Suprapubic skin (tissue), 4 donors: ENCODE measurements at regions not wholly inside any gene's neighbourhood (a gene's known extent, or its start where the extent isn't known, plus 50 kb on each side); places are given as distances from the start of the nearest gene placed in this dataset.

ENCODE experiments used
- DNase-seq, 2 donors: peaks; one replicate each; pipeline ENCODE4 v3.0.0-alpha.2; 2019; ENCODE audit warnings: low spot score in 2 of 2
- H3K27ac ChIP-seq: fragments of 200-600 bp; sonication (generic); one replicate; pipeline ENCODE4 v1.5.1; 2019
- H3K27me3 ChIP-seq: fragments of 200-600 bp; sonication (generic); one replicate; pipeline ENCODE4 v1.5.1; 2019
- H3K36me3 ChIP-seq: fragments of 200-600 bp; sonication (generic); one replicate; pipeline ENCODE4 v1.5.1; 2019
- H3K4me1 ChIP-seq: fragments of 200-600 bp; sonication (generic); one replicate; pipeline ENCODE4 v1.5.1; 2019
- H3K4me3 ChIP-seq: fragments of 200-600 bp; sonication (generic); one replicate; pipeline ENCODE4 v1.5.1; 2019; ENCODE audit warnings: mild to moderate bottlenecking
- H3K9me3 ChIP-seq: fragments of 200-600 bp; sonication (generic); one replicate; pipeline ENCODE4 v1.5.1; 2019
- EP300 ChIP-seq: sonication (generic); formaldehyde crosslinking; IDR thresholded peaks from one replicate; pipeline ENCODE4 v1.6.1; 2017; ENCODE audit warnings: antibody characterized with exemption
- POLR2A ChIP-seq, 2 donors: fragments of 450-650 bp; IDR thresholded peaks; one replicate each; pipeline ENCODE4 v1.6.1; 2017; ENCODE audit warnings: antibody characterized with exemption in 2 of 2, mild to moderate bottlenecking in 2 of 2, moderate library complexity in 2 of 2
- POLR2AphosphoS5 ChIP-seq, 3 donors: sonication (generic); formaldehyde crosslinking; IDR thresholded peaks; one replicate each; pipeline ENCODE4 v1.6.1; 2017; ENCODE audit warnings: antibody characterized with exemption in 3 of 3
- WGBS: methylation state at CpG from one replicate; pipeline ENCODE4 v1.1.5; 2018; 5-methylcytosine and 5-hydroxymethylcytosine counted together
- TF ChIP-seq, protein P1 (sequence below), 2 donors: fragments of 200-600 bp in 1 of 2; fragments of 450-650 bp in 1 of 2; sonication (generic) in 1 of 2; IDR thresholded peaks; one replicate each; pipeline ENCODE4 v1.5.1; 2016 to 2019; ENCODE audit warnings: antibody characterized with exemption in 2 of 2, mild to moderate bottlenecking in 1 of 2, moderate library complexity in 1 of 2

DNA sequence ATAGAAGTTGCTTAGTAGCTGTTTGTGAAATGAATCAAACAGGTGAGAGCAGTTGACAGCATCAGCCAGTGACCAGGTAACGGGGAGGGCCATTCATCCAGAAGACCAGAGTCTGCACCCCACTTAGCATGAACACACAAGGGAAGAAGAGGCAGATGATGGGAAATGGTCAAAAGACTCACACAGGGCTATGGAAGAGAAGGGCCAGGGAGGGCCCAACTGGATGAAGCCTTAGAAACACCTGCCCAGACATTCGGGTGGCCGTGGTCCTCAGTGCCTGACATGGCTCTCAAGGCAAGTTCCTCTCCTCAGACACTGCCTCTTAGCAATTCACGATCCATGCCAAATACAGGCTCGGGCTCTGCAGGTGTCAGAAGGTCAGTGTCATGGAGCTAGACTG is 354.1 kb downstream of the TCERG1L start:
- Histone ChIP-seq H3K36me3 (no peaks in the 10 kb centered on the region), H3K27me3 (peaks cover 9% of the 10 kb centered on the region), H3K9me3 (no peaks in the 10 kb centered on the region), H3K27ac (no peak overlapping the region), H3K4me3 (no peak overlapping the region), H3K4me1 (no peaks in the 10 kb centered on the region)
- 56% methylated on average over 5 of the region's 5 CpGs for WGBS
- TF ChIP-seq, protein P1, sequence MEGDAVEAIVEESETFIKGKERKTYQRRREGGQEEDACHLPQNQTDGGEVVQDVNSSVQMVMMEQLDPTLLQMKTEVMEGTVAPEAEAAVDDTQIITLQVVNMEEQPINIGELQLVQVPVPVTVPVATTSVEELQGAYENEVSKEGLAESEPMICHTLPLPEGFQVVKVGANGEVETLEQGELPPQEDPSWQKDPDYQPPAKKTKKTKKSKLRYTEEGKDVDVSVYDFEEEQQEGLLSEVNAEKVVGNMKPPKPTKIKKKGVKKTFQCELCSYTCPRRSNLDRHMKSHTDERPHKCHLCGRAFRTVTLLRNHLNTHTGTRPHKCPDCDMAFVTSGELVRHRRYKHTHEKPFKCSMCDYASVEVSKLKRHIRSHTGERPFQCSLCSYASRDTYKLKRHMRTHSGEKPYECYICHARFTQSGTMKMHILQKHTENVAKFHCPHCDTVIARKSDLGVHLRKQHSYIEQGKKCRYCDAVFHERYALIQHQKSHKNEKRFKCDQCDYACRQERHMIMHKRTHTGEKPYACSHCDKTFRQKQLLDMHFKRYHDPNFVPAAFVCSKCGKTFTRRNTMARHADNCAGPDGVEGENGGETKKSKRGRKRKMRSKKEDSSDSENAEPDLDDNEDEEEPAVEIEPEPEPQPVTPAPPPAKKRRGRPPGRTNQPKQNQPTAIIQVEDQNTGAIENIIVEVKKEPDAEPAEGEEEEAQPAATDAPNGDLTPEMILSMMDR (IDR thresholded peaks at IDR 0.05), result no peak
- TF ChIP-seq POLR2AphosphoS5 (IDR thresholded peaks at IDR 0.05) (no peak), EP300 (no peak), POLR2A (IDR thresholded peaks at IDR 0.05) (no peak)
- DNase-seq, result no peak

DNA sequence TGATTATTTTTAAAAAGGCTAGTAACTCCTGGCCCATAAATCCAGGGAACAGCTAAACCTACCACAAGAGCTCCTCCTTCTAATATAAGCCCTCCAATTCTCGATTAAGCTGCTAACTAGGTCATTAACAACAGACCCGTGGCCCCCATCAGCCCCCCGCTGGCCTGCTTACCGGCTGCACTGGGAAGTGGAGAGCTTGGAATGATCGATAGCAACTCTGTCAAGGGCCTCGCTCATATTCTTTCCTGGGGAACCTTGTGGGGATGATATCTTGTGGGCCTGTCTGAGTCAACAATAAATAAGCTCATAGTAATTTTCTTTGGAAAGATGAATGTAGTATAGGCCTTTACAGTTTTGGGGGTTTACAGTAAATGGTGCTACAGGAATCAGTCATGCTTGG is 353.5 kb downstream of the TCERG1L start:
- Histone ChIP-seq H3K4me3 (no peak overlapping the region), H3K27ac (no peak overlapping the region), H3K9me3 (no peaks in the 10 kb centered on the region), H3K27me3 (peaks cover 11% of the 10 kb centered on the region), H3K36me3 (no peaks in the 10 kb centered on the region), H3K4me1 (no peaks in the 10 kb centered on the region)
- no peak for DNase-seq
- TF ChIP-seq POLR2AphosphoS5 (IDR thresholded peaks at IDR 0.05) (no peak), POLR2A (IDR thresholded peaks at IDR 0.05) (no peak), EP300 (no peak)
- TF ChIP-seq, protein P1 (IDR thresholded peaks at IDR 0.05), result no peak
- 83% methylated on average over 6 of the region's 6 CpGs for WGBS

DNA sequence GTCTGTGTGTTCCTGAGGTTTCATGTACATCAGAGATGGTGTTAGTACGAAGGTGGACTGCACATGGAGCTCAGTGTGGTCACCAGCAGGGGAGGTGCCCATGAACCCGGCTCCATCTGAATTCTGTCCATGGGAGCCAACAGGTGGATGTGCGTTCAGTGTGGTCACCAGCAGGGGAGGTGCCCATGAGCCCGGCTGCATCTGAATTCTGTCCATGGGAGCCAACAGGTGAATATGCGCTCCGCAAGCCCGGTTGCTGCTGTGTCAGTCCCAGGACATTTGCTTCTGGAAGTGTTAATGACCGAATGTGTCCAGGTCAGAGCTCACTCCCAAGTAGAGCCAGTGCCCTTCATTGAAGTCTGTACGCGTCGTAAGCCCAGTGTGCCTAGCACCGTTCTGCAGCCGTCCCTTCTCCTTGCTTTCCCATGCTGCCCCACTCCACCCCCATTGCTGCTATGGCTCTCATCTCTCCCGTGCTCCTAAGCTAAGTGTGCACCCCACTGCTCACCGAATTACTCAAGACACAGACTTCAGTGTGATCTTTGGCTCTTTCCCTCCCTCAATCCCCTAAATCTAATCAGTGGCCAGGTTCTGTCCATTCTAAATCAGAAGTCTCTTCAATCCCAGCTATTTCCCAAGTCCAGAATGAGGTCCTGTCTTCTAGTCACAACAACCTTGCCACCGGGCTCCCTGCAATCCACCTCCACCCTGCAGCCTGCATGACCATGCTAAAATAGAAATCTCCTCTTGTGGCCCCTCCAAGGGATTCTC is 352.4 kb downstream of the TCERG1L start:
- peaks cover 11% of the 10 kb centered on the region for H3K27me3 ChIP-seq
- TF ChIP-seq POLR2AphosphoS5 (IDR thresholded peaks at IDR 0.05), result no peak
- TF ChIP-seq POLR2A (IDR thresholded peaks at IDR 0.05), result no peak
- TF ChIP-seq, protein P1 (IDR thresholded peaks at IDR 0.05), result no peak
- TF ChIP-seq EP300, result no peak
- H3K4me3 ChIP-seq, result no peak overlapping the region
- H3K9me3 ChIP-seq, result no peaks in the 10 kb centered on the region
- no peaks in the 10 kb centered on the region for H3K4me1 ChIP-seq
- no peaks in the 10 kb centered on the region for H3K36me3 ChIP-seq
- H3K27ac ChIP-seq, result no peak overlapping the region
- DNase-seq, result no peak
- WGBS, result 88% methylated on average over 16 of the region's 16 CpGs

DNA sequence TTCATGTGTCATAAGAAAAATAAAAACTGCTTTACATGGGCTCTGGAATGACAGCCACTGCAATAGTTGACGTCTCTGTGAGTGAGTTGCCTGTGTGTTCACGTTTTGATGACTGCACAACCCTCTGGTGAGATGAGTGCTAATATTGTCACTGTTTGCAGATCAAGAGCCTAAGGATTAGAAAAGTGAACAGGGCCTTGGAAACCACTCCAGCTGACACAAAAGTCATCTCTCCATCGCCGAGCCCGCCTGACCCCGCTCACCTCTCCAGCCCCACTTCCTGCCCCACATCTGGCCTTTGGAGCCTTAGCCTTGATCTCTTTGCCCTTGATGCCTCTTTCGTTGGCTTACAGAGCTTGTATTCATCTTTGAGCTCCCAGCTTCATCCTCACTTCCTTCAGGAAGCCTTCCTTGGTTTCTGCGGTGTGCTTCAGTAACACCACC is 351.7 kb downstream of the TCERG1L start:
- Histone ChIP-seq H3K4me3 (no peak overlapping the region), H3K9me3 (no peaks in the 10 kb centered on the region), H3K27ac (no peak overlapping the region), H3K36me3 (no peaks in the 10 kb centered on the region), H3K4me1 (no peaks in the 10 kb centered on the region), H3K27me3 (peaks cover 11% of the 10 kb centered on the region)
- no peak for DNase-seq
- WGBS, result 80% methylated on average over 8 of the region's 8 CpGs
- TF ChIP-seq POLR2AphosphoS5 (IDR thresholded peaks at IDR 0.05) (no peak), POLR2A (IDR thresholded peaks at IDR 0.05) (no peak), EP300 (no peak)
- TF ChIP-seq, protein P1 (IDR thresholded peaks at IDR 0.05), result no peak

DNA sequence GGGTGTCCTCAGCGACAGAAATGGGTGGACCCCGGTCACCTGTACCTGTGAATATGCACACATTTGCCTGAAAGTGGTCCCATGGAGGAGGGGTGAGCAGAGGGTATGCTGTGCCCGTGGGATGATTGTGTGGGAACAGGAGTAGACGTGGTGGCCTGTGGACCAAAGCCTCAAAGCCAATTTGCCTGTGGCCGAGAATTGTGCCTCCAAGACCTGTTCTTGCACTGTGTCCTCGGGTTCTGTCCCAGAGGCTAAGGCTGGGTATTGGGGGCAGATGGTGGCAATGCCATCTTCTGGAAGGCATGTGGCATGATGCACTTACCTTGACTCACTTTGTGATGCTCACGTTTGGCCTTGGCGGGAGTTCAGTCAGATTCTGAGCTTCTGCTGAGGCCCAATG is 351.0 kb downstream of the TCERG1L start:
- DNase-seq, result no peak
- Histone ChIP-seq H3K27me3 (peaks cover 11% of the 10 kb centered on the region), H3K9me3 (no peaks in the 10 kb centered on the region), H3K4me1 (no peaks in the 10 kb centered on the region), H3K27ac (no peak overlapping the region), H3K36me3 (no peaks in the 10 kb centered on the region), H3K4me3 (no peak overlapping the region)
- WGBS, result 84% methylated on average over 8 of the region's 8 CpGs
- TF ChIP-seq POLR2AphosphoS5 (IDR thresholded peaks at IDR 0.05) (no peak), EP300 (no peak), POLR2A (IDR thresholded peaks at IDR 0.05) (no peak)
- TF ChIP-seq, protein P1 (IDR thresholded peaks at IDR 0.05), result no peak
